Gastrocnemius medialis (tissue), 4 donors: ENCODE measurements at regions not wholly inside any gene's neighbourhood (a gene's known extent, or its start where the extent isn't known, plus 50 kb on each side); places are given as distances from the start of the nearest gene placed in this dataset.

Experiments
- ATAC-seq, 2 donors: fragments of 150-250 bp; one replicate each; pipeline ENCODE4 v1.9.1; 2016
- DNase-seq, 2 donors: peaks; one replicate each; pipeline ENCODE4 v3.0.0-alpha.2; 2019
- H3K27ac ChIP-seq, 4 donors: fragments of 200-600 bp; sonication (generic); 1 replicate in 1 of 4; 2 replicates in 3 of 4; pipeline ENCODE4 v1.5.1; 2016 to 2018; ENCODE audit warnings: mild to moderate bottlenecking in 2 of 4, moderate library complexity in 1 of 4
- H3K27me3 ChIP-seq, 3 donors: fragments of 200-600 bp; sonication (generic) in 2 of 3; 1 replicate in 1 of 3; 2 replicates in 2 of 3; pipeline versions ENCODE4 v1.5.1 to v1.6.0; 2016 to 2019; ENCODE audit warnings: mild to moderate bottlenecking in 1 of 3, moderate library complexity in 1 of 3
- H3K36me3 ChIP-seq, 2 donors: fragments of 200-600 bp; sonication (generic) in 1 of 2; one replicate each; pipeline ENCODE4 v1.5.1; 2017 to 2018
- H3K4me1 ChIP-seq, 2 donors: fragments of 200-600 bp; sonication (generic) in 1 of 2; one replicate each; pipeline ENCODE4 v1.5.1; 2016 to 2017; ENCODE audit warnings: mild to moderate bottlenecking in 2 of 2
- H3K4me3 ChIP-seq, 4 donors: fragments of 200-600 bp; sonication (generic) in 3 of 4; 1 replicate in 1 of 4; 2 replicates in 3 of 4; pipeline ENCODE4 v1.5.1; 2016 to 2019; ENCODE audit warnings: mild to moderate bottlenecking in 2 of 4
- H3K9me3 ChIP-seq, 3 donors: fragments of 200-600 bp; sonication (generic) in 2 of 3; 1 replicate in 1 of 3; 2 replicates in 2 of 3; pipeline ENCODE4 v1.5.1; 2016 to 2019
- POLR2A ChIP-seq, 2 donors: fragments of 450-650 bp; IDR thresholded peaks; one replicate each; pipeline ENCODE4 v1.6.1; 2017; ENCODE audit warnings: antibody characterized with exemption in 2 of 2, mild to moderate bottlenecking in 2 of 2, moderate library complexity in 2 of 2
- in situ Hi-C, 4 donors: fragments of 200-750 bp; cut with MboI; loops; one replicate each; pipeline versions ENCODE4 v1.15.0 to v1.8.0; 2017; ENCODE audit warnings: low sequenced_read_pairs in 4 of 4
- intact Hi-C: fragments of 100-400 bp; cut with DNase I; formaldehyde crosslinking; loops from one replicate; pipeline ENCODE4 v1.15.1; 2023; ENCODE audit warnings: low total_unique reads
- TF ChIP-seq, protein P1 (sequence below), 5 experiments: fragments of 450-650 bp in 3 of 5; fragments of 200-600 bp in 2 of 5; sonication (generic) in 2 of 5; IDR thresholded peaks in 4 of 5; conservative IDR thresholded peaks in 1 of 5; 1 replicate in 4 of 5; 2 replicates in 1 of 5; pipeline ENCODE4 v1.5.1; 2016 to 2019; ENCODE audit warnings: antibody characterized with exemption in 5 of 5, mild to moderate bottlenecking in 3 of 5, moderate library complexity in 3 of 5

DNA sequence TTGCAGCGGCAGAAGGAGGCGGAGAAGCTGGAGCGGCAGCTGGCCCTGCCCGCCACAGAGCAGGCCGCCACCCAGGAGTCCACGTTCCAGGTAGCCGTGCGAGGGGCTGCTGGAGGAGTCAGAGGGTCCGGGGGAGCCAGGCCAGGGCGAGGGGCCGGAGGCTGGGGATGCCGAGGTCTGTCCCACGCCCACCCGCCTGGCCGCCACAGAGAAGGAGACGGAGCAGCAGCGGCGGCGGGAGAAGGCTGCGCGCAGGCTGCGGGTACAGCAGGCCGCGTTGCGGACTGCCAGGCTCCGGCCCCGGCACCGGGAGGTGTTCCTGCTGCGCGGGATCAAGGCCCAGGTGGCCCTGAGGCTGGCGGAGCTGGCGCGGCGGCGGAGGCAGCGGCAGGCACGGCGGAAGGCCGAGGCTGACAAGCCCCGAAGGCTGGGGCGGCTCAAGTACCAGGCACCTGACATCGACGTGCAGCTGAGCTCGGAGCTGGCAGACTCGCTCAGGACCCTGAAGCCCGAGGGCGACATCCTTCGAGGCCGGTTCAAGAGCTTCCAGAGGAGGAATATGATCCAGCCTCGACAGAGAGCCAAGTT is 625.0 kb downstream of the MCTP2 start:
- Histone ChIP-seq H3K4me3 (no peak overlapping the region), H3K27me3 (no peaks in the 10 kb centered on the region), H3K36me3 (no peaks in the 10 kb centered on the region), H3K27ac (no peak overlapping the region), H3K9me3 (no peaks in the 10 kb centered on the region), H3K4me1 (no peaks in the 10 kb centered on the region)
- ATAC-seq (no peak), DNase-seq (no peak)
- in situ Hi-C loops (no loop called here), intact Hi-C loops (no loop called here)
- TF ChIP-seq, protein P1, sequence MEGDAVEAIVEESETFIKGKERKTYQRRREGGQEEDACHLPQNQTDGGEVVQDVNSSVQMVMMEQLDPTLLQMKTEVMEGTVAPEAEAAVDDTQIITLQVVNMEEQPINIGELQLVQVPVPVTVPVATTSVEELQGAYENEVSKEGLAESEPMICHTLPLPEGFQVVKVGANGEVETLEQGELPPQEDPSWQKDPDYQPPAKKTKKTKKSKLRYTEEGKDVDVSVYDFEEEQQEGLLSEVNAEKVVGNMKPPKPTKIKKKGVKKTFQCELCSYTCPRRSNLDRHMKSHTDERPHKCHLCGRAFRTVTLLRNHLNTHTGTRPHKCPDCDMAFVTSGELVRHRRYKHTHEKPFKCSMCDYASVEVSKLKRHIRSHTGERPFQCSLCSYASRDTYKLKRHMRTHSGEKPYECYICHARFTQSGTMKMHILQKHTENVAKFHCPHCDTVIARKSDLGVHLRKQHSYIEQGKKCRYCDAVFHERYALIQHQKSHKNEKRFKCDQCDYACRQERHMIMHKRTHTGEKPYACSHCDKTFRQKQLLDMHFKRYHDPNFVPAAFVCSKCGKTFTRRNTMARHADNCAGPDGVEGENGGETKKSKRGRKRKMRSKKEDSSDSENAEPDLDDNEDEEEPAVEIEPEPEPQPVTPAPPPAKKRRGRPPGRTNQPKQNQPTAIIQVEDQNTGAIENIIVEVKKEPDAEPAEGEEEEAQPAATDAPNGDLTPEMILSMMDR (IDR thresholded peaks at IDR 0.05 in 4 of 5, conservative IDR thresholded peaks at IDR 0.05 in 1 of 5): no peak
- no peak for TF ChIP-seq POLR2A (IDR thresholded peaks at IDR 0.05)

DNA sequence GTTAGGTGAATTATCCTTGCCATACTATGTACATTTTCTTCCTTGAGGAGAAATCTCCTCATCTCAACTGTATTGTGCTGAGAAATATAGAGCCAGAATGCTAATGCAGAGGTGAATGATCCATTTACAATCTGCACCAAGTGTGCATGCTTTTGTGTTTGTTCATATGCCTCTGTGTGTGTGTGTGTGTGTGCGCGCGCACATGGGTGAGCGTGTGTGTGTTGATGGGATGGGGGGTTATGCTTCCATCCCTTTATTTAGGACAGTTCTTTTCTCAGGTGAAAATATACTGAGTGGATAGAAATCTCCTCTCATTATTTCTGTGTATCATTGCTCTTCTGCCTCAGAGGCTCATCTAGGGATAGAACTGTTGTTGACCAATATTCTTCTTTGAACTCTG is 626.1 kb downstream of the MCTP2 start:
- in situ Hi-C loops (no loop called here), intact Hi-C loops (no loop called here)
- DNase-seq (no peak), ATAC-seq (no peak)
- no peak overlapping the region for H3K27ac ChIP-seq
- TF ChIP-seq, protein P1 (IDR thresholded peaks at IDR 0.05 in 4 of 5, conservative IDR thresholded peaks at IDR 0.05 in 1 of 5): no peak
- TF ChIP-seq POLR2A (IDR thresholded peaks at IDR 0.05): no peak
- H3K9me3 ChIP-seq: no peaks in the 10 kb centered on the region
- H3K4me3 ChIP-seq: no peak overlapping the region
- H3K36me3 ChIP-seq: no peaks in the 10 kb centered on the region
- H3K27me3 ChIP-seq: no peaks in the 10 kb centered on the region
- H3K4me1 ChIP-seq: no peaks in the 10 kb centered on the region

DNA sequence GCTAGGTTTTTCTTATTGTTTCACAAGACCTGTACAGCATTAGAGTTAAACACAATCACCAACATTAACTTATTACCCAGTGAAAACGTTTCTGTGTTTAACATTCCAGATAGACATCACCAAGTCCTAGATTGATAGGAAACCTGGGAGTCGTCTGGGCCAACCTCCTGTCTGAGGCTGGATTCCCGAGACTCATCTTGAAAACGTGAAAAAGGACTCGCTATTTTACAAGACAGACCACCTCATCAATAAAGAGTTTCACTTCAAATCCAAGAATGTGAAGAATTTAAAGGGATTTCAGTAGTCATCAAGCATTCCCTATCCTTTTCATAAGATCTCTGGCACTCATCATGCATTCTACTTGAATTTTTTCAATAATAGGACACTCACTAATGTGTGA is 626.6 kb downstream of the MCTP2 start:
- H3K9me3 ChIP-seq: no peaks in the 10 kb centered on the region
- H3K27me3 ChIP-seq: no peaks in the 10 kb centered on the region
- no peaks in the 10 kb centered on the region for H3K4me1 ChIP-seq
- TF ChIP-seq, protein P1 (IDR thresholded peaks at IDR 0.05 in 4 of 5, conservative IDR thresholded peaks at IDR 0.05 in 1 of 5): no peak
- TF ChIP-seq POLR2A (IDR thresholded peaks at IDR 0.05): no peak
- no peak for ATAC-seq
- in situ Hi-C loops: no loop called here
- H3K36me3 ChIP-seq: no peaks in the 10 kb centered on the region
- intact Hi-C loops: no loop called here
- H3K4me3 ChIP-seq: no peak overlapping the region
- DNase-seq: no peak
- no peak overlapping the region for H3K27ac ChIP-seq

DNA sequence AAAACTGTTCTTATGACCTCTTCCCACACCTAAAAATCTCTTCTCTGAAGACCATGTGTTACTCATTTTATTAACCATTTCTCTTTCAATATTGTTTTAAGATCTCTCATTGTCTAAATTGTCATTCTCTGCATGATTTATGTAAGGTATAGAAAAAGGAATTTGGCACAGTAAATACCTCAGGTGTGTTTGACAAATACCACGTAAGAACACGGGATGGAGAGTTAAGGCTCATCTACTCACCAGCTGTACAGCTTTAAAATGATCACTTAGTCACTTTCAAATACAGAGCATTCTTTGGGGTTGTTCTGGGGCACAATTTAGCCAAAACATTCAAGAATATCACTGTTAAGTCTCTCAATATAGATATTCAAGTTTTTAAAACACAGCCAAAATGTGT is 627.1 kb downstream of the MCTP2 start:
- no peak for DNase-seq
- intact Hi-C loops: no loop called here
- Histone ChIP-seq H3K36me3 (no peaks in the 10 kb centered on the region), H3K27ac (no peak overlapping the region), H3K4me1 (no peaks in the 10 kb centered on the region), H3K27me3 (no peaks in the 10 kb centered on the region), H3K4me3 (no peak overlapping the region), H3K9me3 (no peaks in the 10 kb centered on the region)
- in situ Hi-C loops: no loop called here
- TF ChIP-seq POLR2A (IDR thresholded peaks at IDR 0.05): no peak
- TF ChIP-seq, protein P1 (IDR thresholded peaks at IDR 0.05 in 4 of 5, conservative IDR thresholded peaks at IDR 0.05 in 1 of 5): no peak
- ATAC-seq: no peak

DNA sequence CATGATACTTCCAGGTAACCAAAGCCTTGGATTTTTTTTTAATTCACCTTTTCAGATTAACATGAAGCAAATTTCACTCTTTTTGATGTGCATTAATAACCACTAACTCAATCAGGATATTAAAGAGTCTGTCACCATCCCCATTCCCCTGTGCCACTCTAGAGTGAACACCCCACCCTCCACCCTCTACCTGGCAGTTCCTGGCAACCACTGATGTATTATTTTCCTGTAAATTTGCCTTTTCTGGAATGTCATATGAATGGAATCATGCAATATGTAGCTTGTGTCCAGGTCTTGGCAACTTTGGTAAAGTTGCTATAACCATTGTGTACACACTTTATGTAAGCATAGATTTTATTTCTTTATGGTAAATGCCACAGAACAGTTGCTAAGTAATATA is 627.6 kb downstream of the MCTP2 start:
- Histone ChIP-seq H3K9me3 (no peaks in the 10 kb centered on the region), H3K27me3 (no peaks in the 10 kb centered on the region), H3K27ac (no peak overlapping the region), H3K4me1 (no peaks in the 10 kb centered on the region), H3K36me3 (no peaks in the 10 kb centered on the region), H3K4me3 (no peak overlapping the region)
- DNase-seq (no peak), ATAC-seq (no peak)
- TF ChIP-seq POLR2A (IDR thresholded peaks at IDR 0.05): no peak
- intact Hi-C loops: no loop called here
- in situ Hi-C loops: no loop called here
